Neural progenitor cell (in vitro differentiated cells): ENCODE measurements at regions not wholly inside any gene's neighbourhood (a gene's known extent, or its start where the extent isn't known, plus 50 kb on each side); places are given as distances from the start of the nearest gene placed in this dataset.

ENCODE experiments used
- DNase-seq: peaks from one replicate; pipeline ENCODE4 v3.0.0-alpha.2; 2016; ENCODE audit warnings: low spot score
- H2AFZ ChIP-seq: fragments of 200-600 bp; sonication (generic); replicated peaks from 2 replicates; pipeline ENCODE4 v1.6.1; 2016; ENCODE audit warnings: antibody characterized with exemption
- H3F3A ChIP-seq: fragments of 200-600 bp; sonication (generic); 2 replicates; pipeline ENCODE4 v1.6.1; 2016; ENCODE audit warnings: antibody characterized with exemption, low read depth
- H3K27ac ChIP-seq: fragments of 200-600 bp; sonication (generic); 2 replicates; pipeline ENCODE4 v1.5.1; 2016; ENCODE audit warnings: mild to moderate bottlenecking
- H3K27me3 ChIP-seq: fragments of 200-600 bp; sonication (generic); 2 replicates; pipeline ENCODE4 v1.6.1; 2016; ENCODE audit warnings: mild to moderate bottlenecking, moderate library complexity
- H3K36me3 ChIP-seq: fragments of 200-600 bp; sonication (generic); 2 replicates; pipeline ENCODE4 v1.5.1; 2016
- H3K4me1 ChIP-seq: fragments of 200-600 bp; sonication (generic); 2 replicates; pipeline ENCODE4 v1.6.1; 2016; ENCODE audit warnings: mixed run types
- H3K4me2 ChIP-seq: fragments of 200-600 bp; sonication (generic); 2 replicates; pipeline ENCODE4 v1.6.1; 2016
- H3K4me3 ChIP-seq: fragments of 200-600 bp; sonication (generic); 2 replicates; pipeline ENCODE4 v1.5.1; 2016
- H3K79me2 ChIP-seq: fragments of 200-600 bp; sonication (generic); 2 replicates; pipeline ENCODE4 v1.6.1; 2016; ENCODE audit warnings: low read depth
- H3K9ac ChIP-seq: fragments of 200-600 bp; sonication (generic); 2 replicates; pipeline ENCODE4 v1.6.1; 2016
- H3K9me3 ChIP-seq: fragments of 200-600 bp; sonication (generic); 2 replicates; pipeline ENCODE4 v1.5.1; 2016; ENCODE audit warnings: low read depth
- H4K20me1 ChIP-seq: fragments of 200-600 bp; sonication (generic); 2 replicates; pipeline ENCODE4 v1.6.1; 2016; ENCODE audit warnings: low read depth
- H3K27ac Mint-ChIP-seq: 3 replicates; pipeline ENCODE4 v1.8.0; 2021; ENCODE audit warnings: mixed read lengths
- H3K27me3 Mint-ChIP-seq: 2 replicates; pipeline ENCODE4 v1.8.0; 2022; ENCODE audit warnings: low read depth, mild to moderate bottlenecking, inconsistent platforms, moderate library complexity, mixed read lengths; ENCODE audit not compliant: insufficient read depth
- H3K36me3 Mint-ChIP-seq: 3 replicates; pipeline ENCODE4 v1.8.0; 2021; ENCODE audit warnings: mixed read lengths
- H3K4me1 Mint-ChIP-seq: 3 replicates; pipeline ENCODE4 v1.8.0; 2021; ENCODE audit warnings: mixed read lengths
- H3K4me3 Mint-ChIP-seq: 3 replicates; pipeline ENCODE4 v1.8.0; 2021; ENCODE audit warnings: mild to moderate bottlenecking, moderate library complexity, mixed read lengths
- H3K9me3 Mint-ChIP-seq: 3 replicates; pipeline ENCODE4 v1.8.0; 2020; ENCODE audit warnings: mixed read lengths
- CTCF ChIP-seq: fragments of 200-600 bp; sonication (generic); IDR thresholded peaks from 2 replicates; pipeline ENCODE4 v1.5.1; 2017; ENCODE audit warnings: antibody characterized with exemption, mild to moderate bottlenecking
- EZH2 ChIP-seq: fragments of 200-600 bp; sonication (generic); IDR thresholded peaks from 2 replicates; pipeline ENCODE4 v1.6.1; 2017; ENCODE audit warnings: antibody characterized with exemption, mild to moderate bottlenecking, moderate library complexity
- EZH2phosphoT487 ChIP-seq: fragments of 200-600 bp; sonication (generic); IDR thresholded peaks from 2 replicates; pipeline ENCODE4 v1.6.1; 2017; ENCODE audit warnings: antibody characterized with exemption

DNA sequence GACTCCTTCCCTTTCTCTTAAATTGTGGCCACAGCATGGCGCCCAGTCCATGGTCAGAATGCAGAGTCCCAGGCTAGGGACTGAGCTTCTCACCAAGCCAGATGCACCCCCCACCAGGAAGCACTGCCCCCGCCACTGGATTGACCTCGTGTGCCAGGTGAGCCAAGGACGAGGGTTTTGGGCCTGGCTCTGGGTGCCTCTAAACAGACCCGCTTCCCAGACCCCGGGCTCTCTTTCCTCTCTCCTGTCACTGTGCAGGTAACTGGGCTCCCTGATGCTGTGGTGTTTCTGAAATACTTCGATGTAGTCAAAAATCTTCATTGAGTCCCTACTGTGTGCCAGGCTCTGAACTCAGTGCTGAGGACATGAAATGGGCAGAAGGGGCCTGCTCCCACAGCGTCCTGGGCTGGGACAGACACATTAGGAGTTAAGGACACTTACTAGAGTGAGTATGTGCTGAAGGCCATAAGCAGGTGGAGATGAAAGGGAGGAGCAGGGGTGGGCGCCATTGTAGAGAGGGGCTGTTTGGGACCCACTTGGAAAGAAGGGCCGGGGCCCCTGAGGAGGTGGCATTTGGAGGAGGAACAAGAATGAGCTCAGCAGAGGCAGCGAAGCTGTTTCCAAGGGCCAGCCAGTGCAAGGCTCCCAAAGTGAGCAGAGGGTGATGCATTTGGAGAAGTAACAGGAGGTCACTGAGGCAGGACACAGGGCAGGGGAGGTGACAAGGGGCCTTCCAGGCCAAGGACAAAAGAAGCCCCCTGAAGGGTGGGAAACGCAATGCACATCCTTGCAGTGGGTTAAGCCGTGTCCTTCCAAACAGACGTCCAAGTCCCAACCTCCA lies 217.1 kb downstream of the ANKRD60 start:
- H3K9me3 Mint-ChIP-seq = no peaks in the 10 kb centered on the region
- Histone ChIP-seq H3K4me1 (no peaks in the 10 kb centered on the region), H3K9me3 (no peaks in the 10 kb centered on the region), H3K27me3 (no peaks in the 10 kb centered on the region), H2AFZ (no peak overlapping the region), H3K36me3 (no peaks in the 10 kb centered on the region), H3F3A (no peaks in the 10 kb centered on the region), H3K4me2 (no peak overlapping the region), H3K4me3 (no peak overlapping the region), H3K79me2 (no peaks in the 10 kb centered on the region), H3K27ac (no peak overlapping the region), H4K20me1 (no peaks in the 10 kb centered on the region), H3K9ac (no peak overlapping the region)
- TF ChIP-seq EZH2 = no peak
- no peak for TF ChIP-seq EZH2phosphoT487
- TF ChIP-seq CTCF = no peak
- H3K36me3 Mint-ChIP-seq = no peaks in the 10 kb centered on the region
- no peak overlapping the region for H3K4me3 Mint-ChIP-seq
- peaks cover 11% of the 10 kb centered on the region for H3K27me3 Mint-ChIP-seq
- no peak for DNase-seq
- no peak overlapping the region for H3K27ac Mint-ChIP-seq
- H3K4me1 Mint-ChIP-seq = peaks cover 14% of the 10 kb centered on the region

GRCh38 chr20:58010666-58011065 lies 217.8 kb downstream of the ANKRD60 start:
- peaks cover 10% of the 10 kb centered on the region for H3K27me3 Mint-ChIP-seq
- H3K4me3 Mint-ChIP-seq = no peak overlapping the region
- H3K4me3 ChIP-seq = no peak overlapping the region
- no peaks in the 10 kb centered on the region for H3K36me3 Mint-ChIP-seq
- no peaks in the 10 kb centered on the region for H3K36me3 ChIP-seq
- no peak overlapping the region for H3K27ac ChIP-seq
- no peaks in the 10 kb centered on the region for H3K9me3 ChIP-seq
- no peak overlapping the region for H3K27ac Mint-ChIP-seq
- H3K9me3 Mint-ChIP-seq = no peaks in the 10 kb centered on the region
- no peaks in the 10 kb centered on the region for H3K27me3 ChIP-seq
- TF ChIP-seq CTCF (no peak), EZH2phosphoT487 (no peak), EZH2 (no peak)
- H3K4me1 ChIP-seq = no peaks in the 10 kb centered on the region
- no peak overlapping the region for H2AFZ ChIP-seq
- H3K9ac ChIP-seq = no peak overlapping the region
- no peak for DNase-seq
- peaks cover 14% of the 10 kb centered on the region for H3K4me1 Mint-ChIP-seq
- H3K79me2 ChIP-seq = no peaks in the 10 kb centered on the region
- H4K20me1 ChIP-seq = no peaks in the 10 kb centered on the region
- H3K4me2 ChIP-seq = no peak overlapping the region
- H3F3A ChIP-seq = no peaks in the 10 kb centered on the region

GRCh38 chr20:58010186-58010585 lies 218.3 kb downstream of the ANKRD60 start:
- Histone ChIP-seq H3K4me1 (no peaks in the 10 kb centered on the region), H3K9ac (no peak overlapping the region), H3F3A (no peaks in the 10 kb centered on the region), H3K4me3 (no peak overlapping the region), H3K36me3 (no peaks in the 10 kb centered on the region), H2AFZ (no peak overlapping the region), H3K27me3 (no peaks in the 10 kb centered on the region), H4K20me1 (no peaks in the 10 kb centered on the region), H3K79me2 (no peaks in the 10 kb centered on the region), H3K9me3 (no peaks in the 10 kb centered on the region), H3K27ac (no peak overlapping the region), H3K4me2 (no peak overlapping the region)
- Mint-ChIP-seq H3K27me3 (peaks cover 9% of the 10 kb centered on the region), H3K9me3 (no peaks in the 10 kb centered on the region), H3K36me3 (no peaks in the 10 kb centered on the region), H3K4me1 (peaks cover 14% of the 10 kb centered on the region), H3K4me3 (no peak overlapping the region), H3K27ac (no peak overlapping the region)
- no peak for DNase-seq
- no peak for TF ChIP-seq CTCF
- TF ChIP-seq EZH2phosphoT487 = no peak
- TF ChIP-seq EZH2 = no peak
